Osteoblast (primary cell): ENCODE measurements at regions not wholly inside any gene's neighbourhood (a gene's known extent, or its start where the extent isn't known, plus 50 kb on each side); places are given as distances from the start of the nearest gene placed in this dataset.

Experiments
- DNase-seq: peaks from one replicate; pipeline ENCODE4 v3.0.0; 2011; ENCODE audit warnings: low spot score, mixed read lengths; ENCODE audit not compliant: insufficient read length; ENCODE audit errors: missing footprints
- H2AFZ ChIP-seq: 2 replicates; pipeline ENCODE4 v1.6.0; 2011; ENCODE audit warnings: mild to moderate bottlenecking, low read length
- H3K27ac ChIP-seq: 2 replicates; pipeline ENCODE4 v1.5.1; 2011; ENCODE audit warnings: mild to moderate bottlenecking, low read depth, low read length, moderate library complexity
- H3K27me3 ChIP-seq: 2 replicates; pipeline ENCODE4 v1.6.0; 2012; ENCODE audit warnings: mild to moderate bottlenecking, control low read depth, inconsistent platforms, low read length, moderate library complexity; ENCODE audit not compliant: insufficient read depth
- H3K36me3 ChIP-seq: 2 replicates; pipeline ENCODE4 v1.5.1; 2011; ENCODE audit warnings: mild to moderate bottlenecking, low read length, control low read depth, moderate library complexity; ENCODE audit not compliant: insufficient read depth
- H3K4me1 ChIP-seq: 2 replicates; pipeline ENCODE4 v1.5.1; 2011; ENCODE audit warnings: mild to moderate bottlenecking, low read length, control low read depth, moderate library complexity; ENCODE audit not compliant: insufficient read depth
- H3K4me2 ChIP-seq: 2 replicates; pipeline ENCODE4 v1.6.0; 2011; ENCODE audit warnings: mild to moderate bottlenecking, low read length; ENCODE audit not compliant: insufficient read depth
- H3K4me3 ChIP-seq: fragments of 200-600 bp; sonication (generic); 3 replicates; pipeline ENCODE4 v1.5.1; 2012; ENCODE audit warnings: mild to moderate bottlenecking, low read length, inconsistent platforms; ENCODE audit not compliant: insufficient read depth
- H3K79me2 ChIP-seq: 2 replicates; pipeline ENCODE4 v1.6.0; 2012; ENCODE audit warnings: mild to moderate bottlenecking, low read length, control low read depth, inconsistent platforms; ENCODE audit not compliant: insufficient read depth
- H3K9me3 ChIP-seq: 2 replicates; pipeline ENCODE4 v1.5.1; 2011; ENCODE audit warnings: low read depth, low read length, control low read depth
- H4K20me1 ChIP-seq: 2 replicates; pipeline ENCODE4 v1.6.0; 2012; ENCODE audit warnings: mild to moderate bottlenecking, low read length, control low read depth; ENCODE audit not compliant: insufficient read depth
- TF ChIP-seq, protein P1 (sequence below): IDR thresholded peaks from 2 replicates; pipeline ENCODE4 v1.5.1; 2011; ENCODE audit warnings: mild to moderate bottlenecking, low read depth, low read length, moderate library complexity; ENCODE audit errors: extremely low read depth

GRCh38 chr22:34946339-34946985, 119.5 kb upstream of the ISX start:
- H4K20me1 ChIP-seq, result no peaks in the 10 kb centered on the region

DNA sequence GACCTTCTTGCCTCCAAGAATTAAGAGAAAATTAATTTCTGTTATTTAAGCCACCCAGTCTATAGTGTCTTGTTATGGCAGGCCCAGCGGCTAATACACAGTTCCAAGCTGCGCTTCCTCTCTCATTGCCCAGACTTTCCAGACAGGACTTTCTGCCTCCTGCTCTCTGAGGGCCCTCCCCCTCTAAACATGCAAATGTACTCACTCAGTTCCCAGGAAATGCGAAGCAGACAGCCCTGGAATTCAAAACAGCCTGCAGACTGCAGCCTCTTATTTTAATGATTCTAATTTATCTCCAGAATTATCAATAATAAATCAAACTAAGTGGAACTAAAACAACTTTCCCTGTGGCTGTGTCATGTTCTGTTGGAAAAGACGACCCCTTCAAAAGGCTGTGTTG, 115.5 kb upstream of the ISX start:
- TF ChIP-seq, protein P1, sequence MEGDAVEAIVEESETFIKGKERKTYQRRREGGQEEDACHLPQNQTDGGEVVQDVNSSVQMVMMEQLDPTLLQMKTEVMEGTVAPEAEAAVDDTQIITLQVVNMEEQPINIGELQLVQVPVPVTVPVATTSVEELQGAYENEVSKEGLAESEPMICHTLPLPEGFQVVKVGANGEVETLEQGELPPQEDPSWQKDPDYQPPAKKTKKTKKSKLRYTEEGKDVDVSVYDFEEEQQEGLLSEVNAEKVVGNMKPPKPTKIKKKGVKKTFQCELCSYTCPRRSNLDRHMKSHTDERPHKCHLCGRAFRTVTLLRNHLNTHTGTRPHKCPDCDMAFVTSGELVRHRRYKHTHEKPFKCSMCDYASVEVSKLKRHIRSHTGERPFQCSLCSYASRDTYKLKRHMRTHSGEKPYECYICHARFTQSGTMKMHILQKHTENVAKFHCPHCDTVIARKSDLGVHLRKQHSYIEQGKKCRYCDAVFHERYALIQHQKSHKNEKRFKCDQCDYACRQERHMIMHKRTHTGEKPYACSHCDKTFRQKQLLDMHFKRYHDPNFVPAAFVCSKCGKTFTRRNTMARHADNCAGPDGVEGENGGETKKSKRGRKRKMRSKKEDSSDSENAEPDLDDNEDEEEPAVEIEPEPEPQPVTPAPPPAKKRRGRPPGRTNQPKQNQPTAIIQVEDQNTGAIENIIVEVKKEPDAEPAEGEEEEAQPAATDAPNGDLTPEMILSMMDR, result no peak
- no peak overlapping the region for H3K4me3 ChIP-seq
- H3K79me2 ChIP-seq, result no peaks in the 10 kb centered on the region
- no peaks in the 10 kb centered on the region for H3K36me3 ChIP-seq
- no peak overlapping the region for H2AFZ ChIP-seq
- no peak overlapping the region for H3K4me2 ChIP-seq
- H3K4me1 ChIP-seq, result no peaks in the 10 kb centered on the region
- no peaks in the 10 kb centered on the region for H3K27me3 ChIP-seq
- DNase-seq, result no peak
- H3K9me3 ChIP-seq, result no peaks in the 10 kb centered on the region
- no peaks in the 10 kb centered on the region for H4K20me1 ChIP-seq
- no peak overlapping the region for H3K27ac ChIP-seq

More at GRCh38 chr22:34946339-34946985, 119.5 kb upstream of the ISX start:
- TF ChIP-seq, protein P1, result no peak
- H3K27ac ChIP-seq, result no peak overlapping the region
- H3K4me2 ChIP-seq, result no peak overlapping the region
- H3K9me3 ChIP-seq, result no peaks in the 10 kb centered on the region
- H3K36me3 ChIP-seq, result no peaks in the 10 kb centered on the region
- H3K79me2 ChIP-seq, result no peaks in the 10 kb centered on the region
- DNase-seq, result no peak
- no peak overlapping the region for H3K4me3 ChIP-seq
- no peaks in the 10 kb centered on the region for H3K4me1 ChIP-seq
- H2AFZ ChIP-seq, result no peak overlapping the region
- no peaks in the 10 kb centered on the region for H3K27me3 ChIP-seq

DNA sequence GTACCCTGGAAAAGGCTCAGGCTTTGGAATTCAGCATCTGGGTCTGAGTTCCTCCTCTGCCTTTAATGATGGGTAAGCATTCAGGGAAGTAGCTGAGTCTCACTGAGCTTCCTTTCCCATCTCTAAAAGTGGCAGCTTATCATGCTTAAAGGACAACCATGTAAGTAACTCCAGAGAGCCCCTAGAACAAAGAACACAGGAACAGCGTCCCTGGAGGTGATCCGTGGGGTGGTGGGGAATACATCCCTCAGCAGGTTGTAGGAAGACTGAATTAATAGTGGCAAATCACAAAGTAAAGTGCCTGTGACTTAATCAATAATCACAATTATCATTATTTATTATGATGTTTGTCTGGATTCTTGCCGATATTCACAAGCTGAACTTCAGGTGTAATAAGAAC, 114.7 kb upstream of the ISX start:
- Histone ChIP-seq H3K36me3 (no peaks in the 10 kb centered on the region), H3K4me1 (no peaks in the 10 kb centered on the region), H2AFZ (no peak overlapping the region), H4K20me1 (no peaks in the 10 kb centered on the region), H3K9me3 (no peaks in the 10 kb centered on the region), H3K79me2 (no peaks in the 10 kb centered on the region), H3K27ac (no peak overlapping the region), H3K4me3 (no peak overlapping the region), H3K27me3 (no peaks in the 10 kb centered on the region), H3K4me2 (no peak overlapping the region)
- no peak for DNase-seq
- TF ChIP-seq, protein P1, result no peak

GRCh38 chr22:34960005-34960404, 106.0 kb upstream of the ISX start:
- Histone ChIP-seq H3K27ac (no peak overlapping the region), H3K9me3 (no peaks in the 10 kb centered on the region), H3K79me2 (no peaks in the 10 kb centered on the region), H4K20me1 (no peaks in the 10 kb centered on the region), H3K4me2 (no peak overlapping the region), H3K27me3 (no peaks in the 10 kb centered on the region), H3K4me3 (no peak overlapping the region), H3K36me3 (no peaks in the 10 kb centered on the region), H2AFZ (no peak overlapping the region), H3K4me1 (no peaks in the 10 kb centered on the region)
- no peak for DNase-seq
- TF ChIP-seq, protein P1, result no peak
